AG09309 (cell line): ENCODE measurements at regions not wholly inside any gene's neighbourhood (a gene's known extent, or its start where the extent isn't known, plus 50 kb on each side); places are given as distances from the start of the nearest gene placed in this dataset.
"Not testable (repeated sequence)": the region's sequence is repeated elsewhere in the genome, so short reads cannot be mapped to it uniquely, and the experiment has no call there.

Source experiments
- DNase-seq: peaks from one replicate; pipeline ENCODE4 v3.0.0-alpha.2; 2010; ENCODE audit warnings: low read depth
- H3K4me3 ChIP-seq: 2 replicates; pipeline ENCODE4 v1.5.1; 2011; ENCODE audit warnings: mild to moderate bottlenecking, low read depth, low read length, moderate library complexity; ENCODE audit not compliant: control insufficient read depth
- CTCF ChIP-seq: IDR thresholded peaks from 2 replicates; pipeline ENCODE4 v1.5.1; 2011; ENCODE audit warnings: mild to moderate bottlenecking, low read depth, low read length, inconsistent platforms; ENCODE audit not compliant: insufficient read depth, control insufficient read depth; ENCODE audit errors: missing control alignments

- no peak for DNase-seq
- TF ChIP-seq CTCF = no peak
- no peak overlapping the region for H3K4me3 ChIP-seq
Measured at GRCh38 chr13:34176633-34177032, 358.7 kb downstream of the RFC3 start.

DNA sequence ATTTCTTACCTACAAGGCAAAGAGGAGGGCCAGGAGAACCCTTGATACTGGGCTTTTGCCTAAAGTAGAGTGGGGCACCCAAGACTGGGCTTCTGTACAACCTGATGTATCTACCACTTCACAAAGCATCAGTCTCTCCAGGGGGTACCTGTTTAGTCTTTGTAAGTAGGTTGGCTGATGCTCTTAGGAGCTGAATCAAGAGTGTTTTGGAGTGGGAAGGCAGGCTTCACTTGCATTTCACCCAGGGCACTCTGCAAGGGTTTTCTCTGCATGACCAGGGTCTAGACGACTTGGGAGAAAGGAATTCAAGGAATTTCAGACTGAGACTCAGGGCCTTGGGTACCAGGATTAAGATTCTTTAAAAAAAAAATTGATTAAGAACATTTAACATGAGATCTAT is 361.5 kb downstream of the RFC3 start:
- H3K4me3 ChIP-seq = no peak overlapping the region
- no peak for TF ChIP-seq CTCF
- DNase-seq = no peak

DNA sequence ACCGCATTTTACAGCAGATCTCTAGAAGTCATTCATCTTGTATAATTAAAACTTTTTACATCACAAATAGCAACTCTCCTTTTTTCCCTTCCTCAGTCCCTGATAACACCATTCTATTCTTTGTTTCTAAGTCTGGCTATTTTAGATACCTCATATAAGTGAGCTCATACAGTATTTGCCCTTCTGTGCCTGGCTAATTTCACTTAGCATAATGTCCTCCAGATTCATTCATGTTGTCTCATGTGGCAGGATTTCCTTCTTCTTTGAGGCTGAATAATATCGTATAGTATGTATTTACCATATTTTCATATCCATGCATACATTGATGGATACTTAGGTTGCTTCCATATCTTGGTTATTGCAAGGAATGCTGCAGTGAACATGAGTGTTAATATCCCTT is 362.0 kb downstream of the RFC3 start:
- TF ChIP-seq CTCF = no peak
- H3K4me3 ChIP-seq = no peak overlapping the region
- DNase-seq = no peak

GRCh38 chr13:34181256-34181655 is 363.3 kb downstream of the RFC3 start:
- H3K4me3 ChIP-seq, DNase-seq: not testable (repeated sequence)

DNA sequence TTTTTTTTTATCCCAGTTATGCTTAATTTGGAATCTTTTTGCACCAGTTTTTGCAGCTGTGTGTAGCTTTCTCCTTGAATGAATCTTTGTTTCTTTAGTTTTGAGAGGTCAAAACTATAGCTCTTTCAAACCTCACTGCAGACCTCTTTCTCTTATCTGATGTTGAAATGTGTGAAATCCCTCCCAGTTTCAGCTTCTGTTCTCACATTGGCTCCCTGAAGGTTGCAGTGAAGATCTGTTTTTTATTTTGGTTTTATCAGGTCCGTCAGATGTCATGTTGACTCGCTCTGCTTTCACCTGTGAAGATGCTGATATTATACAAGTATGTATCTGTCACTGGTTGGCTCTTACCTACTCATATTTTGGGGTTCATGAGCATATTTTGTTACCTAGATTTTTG is 372.0 kb downstream of the RFC3 start:
- H3K4me3 ChIP-seq = no peak overlapping the region
- TF ChIP-seq CTCF = no peak
- no peak for DNase-seq

GRCh38 chr13:34201050-34201913 is 383.3 kb downstream of the RFC3 start:
- no peak overlapping the region for H3K4me3 ChIP-seq
- TF ChIP-seq CTCF = no peak
- DNase-seq = peak; percentile 85

GRCh38 chr13:34207334-34207733 is 389.4 kb downstream of the RFC3 start:
- DNase-seq = peak; percentile 34
- no peak overlapping the region for H3K4me3 ChIP-seq
- no peak for TF ChIP-seq CTCF
